H1 (cell line): ENCODE measurements at regions not wholly inside any gene's neighbourhood (a gene's known extent, or its start where the extent isn't known, plus 50 kb on each side); places are given as distances from the start of the nearest gene placed in this dataset.

Source experiments
- CTCF ChIA-PET: fragments of 300-600 bp; sonication (Branson Sonifier 250); formaldehyde crosslinking; loops from one replicate; lab custom pipeline; 2021; ENCODE audit not compliant: partially characterized antibody; lab: Charles Lee
- POLR2A ChIA-PET: fragments of 300-600 bp; sonication (Branson Sonifier 250); formaldehyde crosslinking; loops from one replicate; lab custom pipeline; 2021; ENCODE audit warnings: inconsistent platforms; ENCODE audit not compliant: partially characterized antibody; lab: Charles Lee
- DNase-seq, 2 experiments: peaks; one replicate each; pipeline versions ENCODE4 v3.0.0 to v3.0.0-alpha.2; 2010 to 2022; ENCODE audit warnings: low spot score in 2 of 2, low read depth in 1 of 2, mixed read lengths in 1 of 2
- FAIRE-seq: peaks from 2 replicates; lab custom pipeline; 2011; peaks lifted over from hg19 to GRCh38; lab: Jason Lieb, UNC
- H2AFZ ChIP-seq: 2 replicates; pipeline ENCODE4 v1.8.1; 2012; ENCODE audit warnings: low read length, inconsistent platforms
- H2AK5ac ChIP-seq: 2 replicates; pipeline ENCODE4 v1.6.1; 2013; ENCODE audit warnings: low read depth, low read length
- H2BK120ac ChIP-seq: replicated peaks from 2 replicates; pipeline ENCODE3; 2013; ENCODE audit warnings: low read depth, low read length, inconsistent platforms
- H2BK12ac ChIP-seq: 2 replicates; pipeline ENCODE4 v1.6.1; 2013; ENCODE audit warnings: low read depth, low read length
- H2BK15ac ChIP-seq: 2 replicates; pipeline ENCODE4 v1.6.1; 2013; ENCODE audit warnings: low read length
- H2BK20ac ChIP-seq: 2 replicates; pipeline ENCODE4 v1.6.1; 2013; ENCODE audit warnings: low read length
- H2BK5ac ChIP-seq: 2 replicates; pipeline ENCODE4 v1.6.1; 2013; ENCODE audit warnings: low read depth, low read length
- H3K14ac ChIP-seq: 2 replicates; pipeline ENCODE4 v1.6.1; 2013; ENCODE audit warnings: inconsistent platforms; ENCODE audit not compliant: insufficient read length
- H3K18ac ChIP-seq: 2 replicates; pipeline ENCODE4 v1.6.1; 2013; ENCODE audit warnings: low read length; ENCODE audit errors: extremely low read depth
- H3K23ac ChIP-seq: 2 replicates; pipeline ENCODE4 v1.6.1; 2013; ENCODE audit warnings: inconsistent platforms; ENCODE audit not compliant: insufficient read length
- H3K23me2 ChIP-seq: 2 replicates; pipeline ENCODE4 v1.6.1; 2013; ENCODE audit warnings: low read depth, low read length
- H3K27ac ChIP-seq: 2 replicates; pipeline ENCODE4 v1.6.1; 2011; ENCODE audit warnings: low read depth, low read length, inconsistent platforms
- H3K27me3 ChIP-seq, 4 experiments: replicated peaks in 1 of 4; 1 replicate in 1 of 4; 2 replicates in 3 of 4; pipeline versions ENCODE4 v1.6.1 to v1.8.1; 2011 to 2013; ENCODE audit warnings: low read length in 3 of 4, mild to moderate bottlenecking in 3 of 4, inconsistent platforms in 2 of 4, mixed read lengths in 2 of 4, moderate library complexity in 1 of 4; ENCODE audit not compliant: control insufficient read depth in 3 of 4, insufficient read depth in 3 of 4; ENCODE audit errors: extremely low read depth in 1 of 4
- H3K36me3 ChIP-seq, 4 experiments: 2 replicates each; pipeline versions ENCODE4 v1.6.1 to v1.8.1; 2011 to 2013; ENCODE audit warnings: mild to moderate bottlenecking in 4 of 4, low read length in 3 of 4, moderate library complexity in 2 of 4, control low read depth in 1 of 4, inconsistent platforms in 1 of 4; ENCODE audit not compliant: insufficient read depth in 4 of 4, control insufficient read depth in 2 of 4
- H3K4ac ChIP-seq: replicated peaks from 2 replicates; pipeline ENCODE3; 2013; ENCODE audit warnings: low read length, low read depth, mixed read lengths, inconsistent platforms; ENCODE audit not compliant: insufficient read length
- H3K4me1 ChIP-seq, 4 experiments: replicated peaks in 1 of 4; 1 replicate in 1 of 4; 2 replicates in 3 of 4; pipeline versions ENCODE4 v1.6.1 to v1.8.1; 2011 to 2013; ENCODE audit warnings: low read length in 3 of 4, inconsistent platforms in 2 of 4, mixed read lengths in 1 of 4; ENCODE audit not compliant: insufficient read depth in 4 of 4, control insufficient read depth in 3 of 4
- H3K4me2 ChIP-seq, 2 experiments: 2 replicates each; pipeline versions ENCODE4 v1.6.1 to v1.8.1; 2011 to 2013; ENCODE audit warnings: low read depth in 2 of 2, low read length in 2 of 2, control low read depth in 1 of 2, inconsistent platforms in 1 of 2, mild to moderate bottlenecking in 1 of 2; ENCODE audit not compliant: insufficient read depth in 1 of 2
- H3K4me3 ChIP-seq, 4 experiments: fragments of 200-600, 300-600 bp in 1 of 4; sonication (generic), shearing (Covaris generic), sonication (Bioruptor Twin) in 1 of 4; 2 replicates each; pipeline versions ENCODE4 v1.5.1 to v1.8.1; 2011 to 2016; ENCODE audit warnings: low read length in 4 of 4, low read depth in 3 of 4, control low read depth in 2 of 4, inconsistent platforms in 2 of 4, mild to moderate bottlenecking in 2 of 4, mixed read lengths in 1 of 4, moderate library complexity in 1 of 4; ENCODE audit not compliant: insufficient read depth in 2 of 4; ENCODE audit errors: extremely low read depth in 1 of 4
- H3K56ac ChIP-seq: replicated peaks from 2 replicates; pipeline ENCODE3; 2013; ENCODE audit warnings: low read depth, mild to moderate bottlenecking, mixed read lengths, low read length, inconsistent platforms; ENCODE audit not compliant: insufficient read length
- H3K79me1 ChIP-seq: 2 replicates; pipeline ENCODE4 v1.6.1; 2013; ENCODE audit warnings: low read depth, low read length, control low read depth
- H3K79me2 ChIP-seq, 2 experiments: 2 replicates each; pipeline versions ENCODE4 v1.6.1 to v1.8.1; 2012 to 2013; ENCODE audit warnings: low read length in 2 of 2, mild to moderate bottlenecking in 2 of 2, inconsistent platforms in 1 of 2; ENCODE audit not compliant: insufficient read depth in 2 of 2, control insufficient read depth in 1 of 2
- H3K9ac ChIP-seq, 4 experiments: replicated peaks in 1 of 4; 1 replicate in 1 of 4; 2 replicates in 3 of 4; pipeline versions ENCODE4 v1.6.1 to v1.8.1; 2011 to 2013; ENCODE audit warnings: low read depth in 3 of 4, low read length in 3 of 4, control low read depth in 2 of 4, mild to moderate bottlenecking in 2 of 4, moderate library complexity in 2 of 4, inconsistent platforms in 1 of 4; ENCODE audit errors: extremely low read depth in 1 of 4
- H3K9me3 ChIP-seq, 2 experiments: 2 replicates each; pipeline versions ENCODE4 v1.6.1 to v1.8.1; 2012 to 2013; ENCODE audit warnings: mild to moderate bottlenecking in 2 of 2, moderate library complexity in 2 of 2, control low read depth in 1 of 2, inconsistent platforms in 1 of 2, low read depth in 1 of 2, low read length in 1 of 2, mixed read lengths in 1 of 2; ENCODE audit not compliant: insufficient read depth in 2 of 2
- H4K20me1 ChIP-seq, 2 experiments: replicated peaks in 1 of 2; 2 replicates each; pipeline versions ENCODE3 to v1.8.1; 2011 to 2013; ENCODE audit warnings: inconsistent platforms in 2 of 2, low read length in 2 of 2, mild to moderate bottlenecking in 1 of 2; ENCODE audit not compliant: insufficient read depth in 2 of 2, control insufficient read depth in 1 of 2
- H4K5ac ChIP-seq: 2 replicates; pipeline ENCODE4 v1.6.1; 2013; ENCODE audit warnings: low read length, low read depth, mixed read lengths, inconsistent platforms; ENCODE audit not compliant: insufficient read length
- H4K8ac ChIP-seq: 2 replicates; pipeline ENCODE4 v1.8.0; 2013; ENCODE audit warnings: mild to moderate bottlenecking, moderate library complexity, low read length, inconsistent platforms; ENCODE audit not compliant: insufficient read depth; ENCODE audit errors: extremely low read depth
- H4K91ac ChIP-seq: replicated peaks from 2 replicates; pipeline ENCODE3; 2013; ENCODE audit warnings: low read length, mixed read lengths, inconsistent platforms; ENCODE audit not compliant: insufficient read length
- ASH2L ChIP-seq: fragments of 200-600, 300-600 bp; sonication (generic); IDR thresholded peaks from one replicate; pipeline ENCODE4 v1.7.1; 2017; ENCODE audit warnings: low read length
- ATF3 ChIP-seq: IDR thresholded peaks from 2 replicates; pipeline ENCODE4 v1.6.1; 2011; ENCODE audit warnings: low read depth, mild to moderate bottlenecking, low read length; ENCODE audit not compliant: insufficient read depth
- EP300 ChIP-seq, 2 experiments: IDR thresholded peaks; 1 replicate in 1 of 2; 2 replicates in 1 of 2; pipeline ENCODE4 v1.6.1; 2011 to 2012; ENCODE audit warnings: low read depth in 2 of 2, low read length in 2 of 2, mild to moderate bottlenecking in 2 of 2, borderline replicate concordance in 1 of 2, inconsistent platforms in 1 of 2, moderate library complexity in 1 of 2
- FOSL1 ChIP-seq: IDR thresholded peaks from 2 replicates; pipeline ENCODE4 v1.6.1; 2011; ENCODE audit warnings: mild to moderate bottlenecking, low read depth, low read length, moderate library complexity; ENCODE audit not compliant: insufficient read depth
- JUN ChIP-seq: IDR thresholded peaks from 2 replicates; pipeline ENCODE4 v1.6.1; 2011; ENCODE audit warnings: low read depth, mild to moderate bottlenecking, improper control_type of control experiment, low read length
- JUND ChIP-seq: IDR thresholded peaks from 2 replicates; pipeline ENCODE4 v1.6.1; 2011; ENCODE audit warnings: mild to moderate bottlenecking, improper control_type of control experiment, low read length
- KDM5A ChIP-seq: fragments of 200-600 bp; IDR thresholded peaks from 2 replicates; pipeline ENCODE4 v1.7.1; 2012; ENCODE audit warnings: mild to moderate bottlenecking, low read length, inconsistent platforms, mixed read lengths
- POLR2A ChIP-seq, 2 experiments: IDR thresholded peaks; 1 replicate in 1 of 2; 2 replicates in 1 of 2; pipeline ENCODE4 v1.6.1; 2011; ENCODE audit warnings: low read depth in 2 of 2, low read length in 2 of 2, mild to moderate bottlenecking in 2 of 2; ENCODE audit errors: control extremely low read depth in 1 of 2
- RBBP5 ChIP-seq: IDR thresholded peaks from 2 replicates; pipeline ENCODE4 v1.7.1; 2012; ENCODE audit warnings: low read depth, mild to moderate bottlenecking, inconsistent platforms, low read length, moderate library complexity, borderline replicate concordance
- RXRA ChIP-seq: IDR thresholded peaks from 2 replicates; pipeline ENCODE4 v1.6.1; 2011; ENCODE audit warnings: low read depth, mild to moderate bottlenecking, low read length, moderate library complexity; ENCODE audit not compliant: insufficient read depth
- SAP30 ChIP-seq: fragments of 300-600 bp; sonication (generic); IDR thresholded peaks from 2 replicates; pipeline ENCODE4 v1.7.1; 2012; ENCODE audit warnings: low read length, moderate library complexity, mild to moderate bottlenecking, inconsistent platforms; ENCODE audit not compliant: insufficient read depth, insufficient replicate concordance
- SIN3A ChIP-seq, 2 experiments: IDR thresholded peaks in 1 of 2; conservative IDR thresholded peaks in 1 of 2; 2 replicates each; pipeline ENCODE4 v1.6.1; 2011 to 2012; ENCODE audit warnings: low read length in 2 of 2, improper control_type of control experiment in 1 of 2, low read depth in 1 of 2, mild to moderate bottlenecking in 1 of 2
- SUZ12 ChIP-seq: fragments of 200-600 bp; sonication (generic); IDR thresholded peaks from 2 replicates; pipeline ENCODE4 v1.6.1; 2012; ENCODE audit warnings: mild to moderate bottlenecking, inconsistent platforms, low read length, moderate library complexity, mixed read lengths
- WGBS, 2 experiments: shearing (Covaris generic) in 1 of 2; methylation state at CpG; one replicate each; pipeline versions ENCODE4 v1.1.6 to v1.1.7; 2013 to 2015; ENCODE audit warnings: low lambda C conversion rate in 2 of 2, mixed read lengths in 2 of 2, inconsistent platforms in 1 of 2, low coverage in 1 of 2, missing lambda C conversion rate in 1 of 2; ENCODE audit not compliant: insufficient replicate concordance in 2 of 2, insufficient coverage in 1 of 2, insufficient read length in 1 of 2; ENCODE audit errors: extremely low coverage in 1 of 2, missing lambda C conversion rate in 1 of 2; 5-methylcytosine and 5-hydroxymethylcytosine counted together

- H3K4me3 ChIP-seq = no peak overlapping the region
- no peak for FAIRE-seq
- WGBS, 2 experiments = 96% methylated on average over 2 of the region's 2 CpGs; no CpG with 5 or more reads in 1 of the 2 experiments
- TF ChIP-seq RBBP5 = no peak
- TF ChIP-seq ASH2L = no peak
- no peak for TF ChIP-seq SIN3A (conservative IDR thresholded peaks at IDR 0.05 in 1 of 2, IDR thresholded peaks at IDR 0.05 in 1 of 2; ENCODE audit: low read depth in 1 of 2, low read length in 2 of 2)
- TF ChIP-seq RXRA = no peak
- TF ChIP-seq SAP30 = no peak
- TF ChIP-seq KDM5A = no peak
- no peak for TF ChIP-seq POLR2A (IDR thresholded peaks at IDR 0.05; ENCODE audit: control extremely low read depth in 1 of 2, low read depth in 2 of 2, low read length in 2 of 2)
- no peak for TF ChIP-seq ATF3
- no peak for TF ChIP-seq EP300 (IDR thresholded peaks at IDR 0.05; ENCODE audit: borderline replicate concordance in 1 of 2, low read depth in 2 of 2, low read length in 2 of 2)
- TF ChIP-seq JUND = no peak
- TF ChIP-seq SUZ12 = no peak
- no peak for TF ChIP-seq FOSL1
- no peak for TF ChIP-seq JUN
These were observed 425.8 kb downstream of the KCTD16 start for GRCh38 chr5:144596517-144596916.

More at GRCh38 chr5:144596517-144596916, 425.8 kb downstream of the KCTD16 start:
- H3K56ac ChIP-seq = no peak overlapping the region
- H3K4me1 ChIP-seq = peaks cover 0 to 7% (median 3%) of the 10 kb centered on the region in 4 experiments; a peak in 6 of 7 replicates
- no peak overlapping the region for H3K9ac ChIP-seq
- H3K23ac ChIP-seq = no peak overlapping the region
- no peak overlapping the region for H2BK20ac ChIP-seq
- no peak overlapping the region for H2AFZ ChIP-seq
- no peak overlapping the region for H3K14ac ChIP-seq
- no peak overlapping the region for H4K91ac ChIP-seq
- no peak overlapping the region for H2BK5ac ChIP-seq
- H4K20me1 ChIP-seq = no peaks in the 10 kb centered on the region
- H3K79me2 ChIP-seq = no peaks in the 10 kb centered on the region
- no peak overlapping the region for H2BK120ac ChIP-seq
- no peaks in the 10 kb centered on the region for H3K23me2 ChIP-seq
- H4K5ac ChIP-seq = no peak overlapping the region
- no peak overlapping the region for H2BK15ac ChIP-seq
- H2AK5ac ChIP-seq = no peak overlapping the region
- no peak overlapping the region for H2BK12ac ChIP-seq
- no peak overlapping the region for H3K4me2 ChIP-seq
- no peak overlapping the region for H3K4ac ChIP-seq
- ChIA-PET CTCF (interaction anchor here (0.6 to 1.4 kb wide), 3 partner anchors 16 to 642 kb away, joined by 3 read pairs; no protein-coding TSS in a partner anchor), POLR2A (no interaction called here)
- no peak overlapping the region for H4K8ac ChIP-seq
- no peak for DNase-seq
- no peaks in the 10 kb centered on the region for H3K27me3 ChIP-seq
- no peaks in the 10 kb centered on the region for H3K9me3 ChIP-seq
- H3K18ac ChIP-seq = no peak overlapping the region
- no peaks in the 10 kb centered on the region for H3K79me1 ChIP-seq
- no peaks in the 10 kb centered on the region for H3K36me3 ChIP-seq
- H3K27ac ChIP-seq = no peak overlapping the region
